Body of pancreas (tissue), 4 donors: ENCODE measurements at regions not wholly inside any gene's neighbourhood (a gene's known extent, or its start where the extent isn't known, plus 50 kb on each side); places are given as distances from the start of the nearest gene placed in this dataset.

Source experiments
- ATAC-seq: fragments of 150-250 bp; one replicate; pipeline ENCODE4 v1.9.1; 2016
- DNase-seq, 4 donors: peaks; one replicate each; pipeline ENCODE4 v3.0.0-alpha.2; 2019
- H3K27ac ChIP-seq, 4 donors: fragments of 200-600 bp; sonication (generic); 1 replicate in 3 of 4; 2 replicates in 1 of 4; pipeline versions ENCODE4 v1.5.1 to v1.6.1; 2016 to 2019; ENCODE audit warnings: mild to moderate bottlenecking in 1 of 4, mixed read lengths in 1 of 4, moderate library complexity in 1 of 4
- H3K27me3 ChIP-seq, 2 donors: fragments of 200-600 bp; sonication (generic); one replicate each; pipeline ENCODE4 v1.6.0; 2016; ENCODE audit warnings: mild to moderate bottlenecking in 1 of 2
- H3K36me3 ChIP-seq, 2 donors: fragments of 200-600 bp; sonication (generic); replicated peaks in 1 of 2; 2 replicates each; pipeline ENCODE4 v1.5.1; 2016; ENCODE audit warnings: low read depth in 2 of 2; ENCODE audit not compliant: insufficient read depth in 1 of 2
- H3K4me1 ChIP-seq: fragments of 200-600 bp; sonication (generic); one replicate; pipeline ENCODE4 v1.6.0; 2016
- H3K4me3 ChIP-seq, 2 donors: fragments of 200-600 bp; sonication (generic); 1 replicate in 1 of 2; 2 replicates in 1 of 2; pipeline ENCODE4 v1.5.1; 2016 to 2019
- H3K9me3 ChIP-seq, 3 donors: fragments of 200-600 bp; sonication (generic); 1 replicate in 2 of 3; 2 replicates in 1 of 3; pipeline ENCODE4 v1.5.1; 2016
- CTCF ChIP-seq, 7 experiments: fragments of 450-650 bp in 4 of 7; fragments of 200-600 bp in 3 of 7; sonication (generic) in 3 of 7; IDR thresholded peaks; one replicate each; pipeline ENCODE4 v1.5.1; 2016 to 2019; ENCODE audit warnings: antibody characterized with exemption in 7 of 7
- POLR2A ChIP-seq, 3 donors: fragments of 450-650 bp; IDR thresholded peaks; one replicate each; pipeline ENCODE4 v1.6.1; 2016; ENCODE audit warnings: antibody characterized with exemption in 3 of 3, mild to moderate bottlenecking in 2 of 3
- WGBS, 2 donors: methylation state at CpG; one replicate each; pipeline ENCODE4 v1.1.5; 2017; 5-methylcytosine and 5-hydroxymethylcytosine counted together
- intact Hi-C: fragments of 100-400 bp; cut with DNase I; formaldehyde crosslinking; loops from one replicate; pipeline ENCODE4 v1.15.1; 2023

- no peaks in the 10 kb centered on the region for H3K9me3 ChIP-seq
- H3K4me1 ChIP-seq, result peaks cover 51% of the 10 kb centered on the region
- H3K36me3 ChIP-seq, result no peaks in the 10 kb centered on the region
- H3K27me3 ChIP-seq, result no peaks in the 10 kb centered on the region
- DNase-seq, result peak; percentile 21 to 64 (median 36)
- H3K27ac ChIP-seq, result peak overlapping the region in 3 of 4 donors; percentile 28 to 59 (median 47)
- TF ChIP-seq CTCF (IDR thresholded peaks at IDR 0.05) (no peak), POLR2A (IDR thresholded peaks at IDR 0.05) (no peak)
- 14 to 21% methylated on average over 2 of the region's 2 CpGs for WGBS, 2 donors
- no peak overlapping the region for H3K4me3 ChIP-seq
- ATAC-seq, result peak; percentile 67
- intact Hi-C loops, result no loop called here
These were observed 54.7 kb upstream of the PGM2 start for GRCh38 chr4:37771771-37772170.

GRCh38 chr4:37770016-37770415, 56.5 kb upstream of the PGM2 start:
- H3K27me3 ChIP-seq, result no peaks in the 10 kb centered on the region
- no peaks in the 10 kb centered on the region for H3K36me3 ChIP-seq
- WGBS, 2 donors, result 59 to 65% methylated on average over 2 of the region's 2 CpGs
- intact Hi-C loops, result no loop called here
- no peak for TF ChIP-seq POLR2A (IDR thresholded peaks at IDR 0.05)
- TF ChIP-seq CTCF (IDR thresholded peaks at IDR 0.05), result no peak
- H3K27ac ChIP-seq, result peak overlapping the region in 2 of 4 donors; percentile 10 to 33
- no peak for ATAC-seq
- H3K4me3 ChIP-seq, result no peak overlapping the region
- no peaks in the 10 kb centered on the region for H3K9me3 ChIP-seq
- peaks cover 51% of the 10 kb centered on the region for H3K4me1 ChIP-seq
- DNase-seq, result no peak

- intact Hi-C loops, result no loop called here
- no peaks in the 10 kb centered on the region for H3K36me3 ChIP-seq
- no peaks in the 10 kb centered on the region for H3K9me3 ChIP-seq
- peaks cover 51% of the 10 kb centered on the region for H3K4me1 ChIP-seq
- 56 to 59% methylated on average over 4 of the region's 4 CpGs for WGBS, 2 donors
- H3K27ac ChIP-seq, result peak overlapping the region in 2 of 4 donors; percentile 16 to 33
- no peaks in the 10 kb centered on the region for H3K27me3 ChIP-seq
- peak; percentile 74 for ATAC-seq
- TF ChIP-seq CTCF (IDR thresholded peaks at IDR 0.05) (no peak), POLR2A (IDR thresholded peaks at IDR 0.05) (no peak)
- H3K4me3 ChIP-seq, result no peak overlapping the region
- DNase-seq, result peak; percentile 42 to 68 (median 65)
These were observed 57.0 kb upstream of the PGM2 start for GRCh38 chr4:37769391-37769989.

- TF ChIP-seq POLR2A (IDR thresholded peaks at IDR 0.05) (no peak), CTCF (IDR thresholded peaks at IDR 0.05) (no peak)
- no peak overlapping the region for H3K27ac ChIP-seq
- no peaks in the 10 kb centered on the region for H3K36me3 ChIP-seq
- DNase-seq (peak; percentile 69 to 83 (median 76)), ATAC-seq (peak; percentile 63)
- no peaks in the 10 kb centered on the region for H3K9me3 ChIP-seq
- no peaks in the 10 kb centered on the region for H3K27me3 ChIP-seq
- intact Hi-C loops, result no loop called here
- H3K4me1 ChIP-seq, result peaks cover 54% of the 10 kb centered on the region
- WGBS, 2 donors, result 23 to 43% methylated on average over 5 of the region's 5 CpGs
- H3K4me3 ChIP-seq, result no peak overlapping the region
These were observed 58.9 kb upstream of the PGM2 start for GRCh38 chr4:37767546-37767945.

GRCh38 chr4:37767019-37767418, 59.5 kb upstream of the PGM2 start:
- Histone ChIP-seq H3K36me3 (no peaks in the 10 kb centered on the region), H3K4me1 (peaks cover 49% of the 10 kb centered on the region), H3K27me3 (no peaks in the 10 kb centered on the region), H3K9me3 (no peaks in the 10 kb centered on the region), H3K27ac (no peak overlapping the region), H3K4me3 (no peak overlapping the region)
- DNase-seq, result no peak
- intact Hi-C loops, result no loop called here
- no peak for ATAC-seq
- TF ChIP-seq POLR2A (IDR thresholded peaks at IDR 0.05) (no peak), CTCF (IDR thresholded peaks at IDR 0.05) (no peak)
- WGBS, 2 donors, result 80 to 88% methylated on average over 2 of the region's 2 CpGs
